Keratinocyte (primary cell): ENCODE measurements at regions not wholly inside any gene's neighbourhood (a gene's known extent, or its start where the extent isn't known, plus 50 kb on each side); places are given as distances from the start of the nearest gene placed in this dataset.

ENCODE experiments used
- CTCF ChIP-seq, 3 experiments: IDR thresholded peaks in 1 of 3; conservative IDR thresholded peaks in 1 of 3; optimal IDR thresholded peaks in 1 of 3; 2 replicates in 2 of 3; 3 replicates in 1 of 3; pipeline versions ENCODE3 to v1.5.1; 2011; ENCODE audit warnings: low read length in 3 of 3, mild to moderate bottlenecking in 3 of 3, moderate library complexity in 2 of 3, control low read depth in 1 of 3, inconsistent platforms in 1 of 3; ENCODE audit not compliant: insufficient read depth in 2 of 3; ENCODE audit errors: extremely low read depth in 1 of 3
- EZH2 ChIP-seq: IDR thresholded peaks from one replicate; pipeline ENCODE4 v1.6.1; 2012; ENCODE audit warnings: inconsistent platforms, mild to moderate bottlenecking, low read length, moderate library complexity

- no peak for TF ChIP-seq EZH2
- TF ChIP-seq CTCF (optimal IDR thresholded peaks at IDR 0.05 in 1 of 3, IDR thresholded peaks at IDR 0.05 in 1 of 3, conservative IDR thresholded peaks at IDR 0.05 in 1 of 3; ENCODE audit: extremely low read depth in 1 of 3, insufficient read depth in 2 of 3, low read length in 3 of 3): no peak
Observed at GRCh38 chr7:82623812-82624211, 180.2 kb upstream of the CACNA2D1 start.
